HCT116 (cell line): ENCODE measurements at regions not wholly inside any gene's neighbourhood (a gene's known extent, or its start where the extent isn't known, plus 50 kb on each side); places are given as distances from the start of the nearest gene placed in this dataset.

Experiments
- CEBPB ChIP-seq: IDR thresholded peaks from 2 replicates; pipeline ENCODE4 v1.6.1; 2012; ENCODE audit warnings: low read depth
- CTCF ChIP-seq, 3 experiments: fragments of 200-600 bp in 1 of 3; sonication (generic) in 1 of 3; IDR thresholded peaks in 2 of 3; conservative IDR thresholded peaks in 1 of 3; 2 replicates each; pipeline ENCODE4 v1.5.1; 2012 to 2017; ENCODE audit warnings: low read depth in 2 of 3, low read length in 2 of 3, antibody characterized with exemption in 1 of 3, borderline replicate concordance in 1 of 3, control low read depth in 1 of 3, mild to moderate bottlenecking in 1 of 3, mixed read lengths in 1 of 3, mixed run types in 1 of 3, moderate library complexity in 1 of 3; ENCODE audit not compliant: insufficient read depth in 1 of 3
- FOSL1 ChIP-seq: IDR thresholded peaks from 2 replicates; pipeline ENCODE4 v1.6.1; 2012; ENCODE audit warnings: low read depth
- SRF ChIP-seq: IDR thresholded peaks from 2 replicates; pipeline ENCODE4 v1.6.1; 2012; ENCODE audit warnings: low read depth
- ZFX ChIP-seq: fragments of 450-650 bp; IDR thresholded peaks from 2 replicates; pipeline ENCODE4 v1.6.1; 2017

- no peak for TF ChIP-seq CTCF (IDR thresholded peaks at IDR 0.05 in 2 of 3, conservative IDR thresholded peaks at IDR 0.05 in 1 of 3; ENCODE audit: borderline replicate concordance in 1 of 3, insufficient read depth in 1 of 3, low read depth in 2 of 3, low read length in 2 of 3)
- TF ChIP-seq CEBPB: no peak
- no peak for TF ChIP-seq ZFX
- TF ChIP-seq SRF: no peak
- TF ChIP-seq FOSL1: no peak
These were observed 71.1 kb upstream of the PPP3CA start for GRCh38 chr4:101418466-101418865.
